OCI-LY1 (cell line): ENCODE measurements at regions not wholly inside any gene's neighbourhood (a gene's known extent, or its start where the extent isn't known, plus 50 kb on each side); places are given as distances from the start of the nearest gene placed in this dataset.
"Not testable (repeated sequence)": the region's sequence is repeated elsewhere in the genome, so short reads cannot be mapped to it uniquely, and the experiment has no call there.

Experiments
- H2AFZ ChIP-seq: fragments of 200-600 bp; sonication (generic), shearing (Covaris generic); 2 replicates; pipeline ENCODE4 v1.6.0; 2014; ENCODE audit warnings: antibody characterized with exemption, mild to moderate bottlenecking, low read length
- H3F3A ChIP-seq: fragments of 200-600 bp; sonication (generic), shearing (Covaris generic); 2 replicates; pipeline ENCODE4 v1.6.0; 2014; ENCODE audit warnings: mild to moderate bottlenecking, antibody characterized with exemption, low read length, moderate library complexity; ENCODE audit not compliant: insufficient read depth
- H3K27ac ChIP-seq: fragments of 200-600 bp; sonication (generic); 2 replicates; pipeline ENCODE4 v1.5.1; 2014; ENCODE audit warnings: low read length, mixed run types, mild to moderate bottlenecking, low read depth; ENCODE audit not compliant: poor library complexity, severe bottlenecking
- H3K27me3 ChIP-seq: fragments of 200-600 bp; sonication (generic); 2 replicates; pipeline ENCODE4 v1.6.0; 2014; ENCODE audit warnings: antibody characterized with exemption, mild to moderate bottlenecking, low read length, moderate library complexity; ENCODE audit not compliant: insufficient read depth
- H3K36me3 ChIP-seq: fragments of 200-600 bp; sonication (generic); 2 replicates; pipeline ENCODE4 v1.6.1; 2014; ENCODE audit warnings: mild to moderate bottlenecking, antibody characterized with exemption, low read length, moderate library complexity, mixed read lengths; ENCODE audit not compliant: insufficient read depth
- H3K4me1 ChIP-seq: fragments of 200-600 bp; sonication (generic); 2 replicates; pipeline ENCODE4 v1.5.1; 2014; ENCODE audit warnings: mild to moderate bottlenecking, low read length, moderate library complexity; ENCODE audit not compliant: insufficient read depth, severe bottlenecking
- H3K4me2 ChIP-seq: fragments of 200-600 bp; sonication (generic), shearing (Covaris generic); 2 replicates; pipeline ENCODE4 v1.6.1; 2014; ENCODE audit warnings: low read length
- H3K4me3 ChIP-seq: fragments of 200-600 bp; sonication (generic); 2 replicates; pipeline ENCODE4 v1.5.1; 2014; ENCODE audit warnings: low read length, low read depth, mild to moderate bottlenecking, mixed read lengths; ENCODE audit not compliant: poor library complexity, severe bottlenecking
- H3K79me2 ChIP-seq: fragments of 200-600 bp; shearing (Covaris generic); 2 replicates; pipeline ENCODE4 v1.6.1; 2016; ENCODE audit warnings: mixed run types, low read length, mixed read lengths; ENCODE audit not compliant: insufficient read depth
- H3K9ac ChIP-seq: fragments of 200-600 bp; sonication (generic), shearing (Covaris generic); 2 replicates; pipeline ENCODE4 v1.6.1; 2014; ENCODE audit warnings: mild to moderate bottlenecking, low read length, mixed read lengths
- H3K9me2 ChIP-seq: fragments of 200-600 bp; sonication (generic), shearing (Covaris generic); 2 replicates; pipeline ENCODE4 v1.6.1; 2014; ENCODE audit warnings: low read depth, mild to moderate bottlenecking, low read length, mixed read lengths
- H3K9me3 ChIP-seq: fragments of 200-600 bp; shearing (Covaris generic); 2 replicates; pipeline ENCODE4 v1.6.1; 2014; ENCODE audit warnings: low read length, mixed read lengths
- H4K20me1 ChIP-seq: fragments of 200-600 bp; sonication (generic), shearing (Covaris generic); 2 replicates; pipeline ENCODE4 v1.6.0; 2016; ENCODE audit warnings: mild to moderate bottlenecking, low read length; ENCODE audit not compliant: insufficient read depth

DNA sequence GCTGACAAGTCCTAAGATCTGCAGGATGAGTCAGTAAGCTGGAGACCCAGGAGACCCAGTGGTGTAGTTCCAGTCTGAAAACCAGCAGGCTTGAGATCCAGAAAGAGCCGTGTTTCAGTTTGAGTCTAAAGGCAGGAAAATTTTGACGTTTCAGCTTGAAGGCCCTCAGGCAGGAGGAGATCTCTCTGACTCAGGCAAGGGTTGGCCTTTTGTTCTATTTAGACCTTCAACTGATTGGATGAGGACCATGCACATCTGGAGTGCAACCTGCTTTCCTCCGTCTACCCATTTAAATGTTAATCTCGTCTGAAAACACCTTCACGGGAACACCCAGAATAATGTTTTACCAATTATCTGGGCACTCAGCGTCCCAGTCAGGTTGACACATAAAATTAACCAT, 69.5 kb downstream of the NPIPA7 start:
- not testable (repeated sequence) for H3F3A ChIP-seq, H3K9ac ChIP-seq, H3K36me3 ChIP-seq, H2AFZ ChIP-seq, H3K27me3 ChIP-seq, H3K4me1 ChIP-seq, H3K9me3 ChIP-seq, H4K20me1 ChIP-seq, H3K9me2 ChIP-seq, H3K27ac ChIP-seq, H3K4me2 ChIP-seq, H3K4me3 ChIP-seq, H3K79me2 ChIP-seq

DNA sequence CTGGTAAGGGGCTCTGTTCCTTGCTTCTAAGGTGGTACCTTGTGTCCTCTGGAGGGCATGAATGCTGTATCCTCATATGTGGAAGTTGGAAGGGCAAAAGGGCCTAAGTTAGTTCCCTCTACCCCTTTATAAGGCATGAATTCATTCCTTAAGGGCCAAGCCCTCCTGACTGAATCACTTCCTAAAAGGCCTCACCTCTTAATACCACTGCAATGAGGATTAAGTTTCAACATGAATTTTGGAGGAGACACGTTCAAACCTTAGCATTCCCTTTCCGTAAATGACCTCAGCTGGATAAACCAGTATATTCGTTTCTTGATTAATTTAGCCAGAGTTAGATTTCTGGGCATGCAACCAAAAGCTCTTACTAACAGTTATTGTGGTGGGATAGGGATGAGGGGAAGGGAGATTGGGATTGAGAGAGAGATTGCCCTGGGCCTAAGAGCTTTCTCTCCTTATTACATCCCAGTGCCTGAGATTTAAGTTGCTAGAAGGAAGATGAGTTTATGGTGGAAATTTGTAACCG, 70.8 kb downstream of the NPIPA7 start:
- H3K9me2 ChIP-seq, H3K4me2 ChIP-seq, H3K4me1 ChIP-seq, H3K79me2 ChIP-seq, H4K20me1 ChIP-seq, H3K4me3 ChIP-seq, H3K27ac ChIP-seq, H3K36me3 ChIP-seq, H2AFZ ChIP-seq, H3K27me3 ChIP-seq, H3K9ac ChIP-seq, H3F3A ChIP-seq, H3K9me3 ChIP-seq: not testable (repeated sequence)

DNA sequence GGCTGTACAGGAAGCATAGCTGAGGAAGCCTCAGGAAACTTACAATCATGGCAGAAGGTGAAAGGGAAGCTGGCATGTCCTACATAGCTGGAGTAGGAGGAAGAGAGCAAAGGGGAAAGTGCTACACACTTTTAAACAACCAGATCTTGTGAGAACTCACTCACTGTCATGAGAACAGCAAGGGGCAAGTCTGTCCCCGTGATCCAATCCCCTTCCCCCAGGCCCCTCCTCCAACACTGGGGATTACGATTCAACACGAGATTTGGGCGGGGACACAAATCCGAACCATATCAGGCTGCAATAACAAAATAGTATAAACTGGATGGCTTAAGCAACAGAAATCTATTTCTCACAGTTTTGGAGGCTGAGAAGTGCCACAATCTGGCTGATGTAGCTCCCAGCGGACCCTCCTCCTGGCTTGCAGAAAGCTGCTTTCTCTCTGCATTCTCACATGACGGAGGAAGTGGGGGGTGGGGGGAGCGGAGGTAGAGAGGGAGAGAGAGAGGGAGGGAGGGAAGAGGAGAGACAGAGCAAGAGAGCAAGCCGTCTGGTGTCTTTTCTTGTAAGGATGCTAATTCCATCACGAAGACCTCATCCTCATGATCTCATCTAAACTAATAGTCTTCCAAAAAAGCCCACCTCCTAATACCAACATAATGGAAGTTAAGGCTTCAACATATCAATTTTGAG, 72.9 kb downstream of the NPIPA7 start:
- not testable (repeated sequence) for H3K36me3 ChIP-seq, H3F3A ChIP-seq, H3K9ac ChIP-seq, H3K9me3 ChIP-seq, H3K79me2 ChIP-seq, H3K27ac ChIP-seq, H3K4me3 ChIP-seq, H3K27me3 ChIP-seq, H3K4me2 ChIP-seq, H3K4me1 ChIP-seq, H2AFZ ChIP-seq, H3K9me2 ChIP-seq, H4K20me1 ChIP-seq

DNA sequence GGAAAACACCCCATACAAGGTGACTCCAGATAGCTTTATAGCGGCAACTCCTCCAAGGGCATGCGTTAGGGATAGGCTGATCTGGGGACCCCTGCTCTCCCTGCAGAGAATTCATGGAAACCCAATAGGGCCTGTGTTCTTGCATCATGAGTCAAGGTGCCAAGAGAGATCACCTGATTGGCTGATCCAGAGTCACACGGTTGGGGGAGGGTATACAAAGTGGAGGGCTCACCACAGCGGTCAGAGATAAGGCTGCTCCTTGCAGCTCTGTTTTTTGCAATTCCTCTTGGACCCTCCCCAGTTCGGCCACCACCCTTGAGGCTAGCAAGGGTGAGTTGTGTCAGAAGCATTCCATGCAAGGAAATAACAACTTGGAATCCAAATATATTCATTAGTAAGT, 79.6 kb downstream of the NPIPA7 start:
- H2AFZ ChIP-seq, H4K20me1 ChIP-seq, H3K36me3 ChIP-seq, H3K79me2 ChIP-seq, H3K4me3 ChIP-seq, H3F3A ChIP-seq, H3K9me3 ChIP-seq, H3K9ac ChIP-seq, H3K9me2 ChIP-seq, H3K4me1 ChIP-seq, H3K4me2 ChIP-seq, H3K27me3 ChIP-seq, H3K27ac ChIP-seq: not testable (repeated sequence)

DNA sequence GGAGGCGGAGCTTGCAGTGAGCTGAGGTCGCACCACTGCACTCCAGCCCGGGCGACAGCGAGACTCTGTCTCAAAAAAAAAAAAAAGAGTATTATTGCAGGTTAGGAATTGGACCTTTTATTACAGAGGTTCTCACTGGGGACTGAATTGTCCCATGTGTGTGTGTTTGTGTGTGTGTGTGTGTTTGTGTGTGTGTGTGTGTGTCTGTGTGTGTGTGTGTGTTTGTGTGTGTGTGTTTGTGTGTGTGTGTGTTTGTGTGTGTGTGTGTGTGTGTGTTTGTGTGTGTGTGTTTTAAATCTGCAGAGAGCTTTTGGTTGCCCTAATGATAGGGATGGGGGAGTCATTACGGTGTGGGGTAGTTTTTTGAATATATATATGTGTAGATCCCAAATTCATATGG, 84.9 kb downstream of the NPIPA7 start:
- not testable (repeated sequence) for H3K4me1 ChIP-seq, H3K79me2 ChIP-seq, H3K9me2 ChIP-seq, H3F3A ChIP-seq, H3K4me2 ChIP-seq, H4K20me1 ChIP-seq, H3K9ac ChIP-seq, H3K27me3 ChIP-seq, H2AFZ ChIP-seq, H3K4me3 ChIP-seq, H3K36me3 ChIP-seq, H3K9me3 ChIP-seq, H3K27ac ChIP-seq

DNA sequence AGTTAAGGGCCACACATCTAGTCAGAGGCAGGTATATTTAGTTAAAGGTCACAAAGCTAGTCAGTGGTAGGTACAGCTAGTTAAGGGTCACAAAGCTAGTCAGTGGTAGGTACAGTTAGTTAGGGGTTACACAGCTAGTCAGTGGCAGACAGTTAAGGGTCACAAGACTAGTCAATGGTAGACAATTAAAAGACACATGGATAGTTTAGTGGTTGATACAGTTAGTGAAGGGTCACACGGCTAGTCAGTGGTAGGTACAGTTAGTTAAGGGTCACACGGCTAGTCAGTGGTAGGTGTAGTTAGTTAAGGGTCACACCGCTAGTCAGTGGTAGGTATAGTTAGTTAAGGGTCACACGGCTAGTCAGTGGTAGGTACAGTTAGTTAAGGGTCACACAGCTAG, 110.0 kb downstream of the NPIPA7 start:
- H3K4me2 ChIP-seq, H3K4me3 ChIP-seq, H3K9me3 ChIP-seq, H4K20me1 ChIP-seq, H3K36me3 ChIP-seq, H3K9me2 ChIP-seq, H3K27ac ChIP-seq, H3F3A ChIP-seq, H3K79me2 ChIP-seq, H3K4me1 ChIP-seq, H2AFZ ChIP-seq, H3K9ac ChIP-seq, H3K27me3 ChIP-seq: not testable (repeated sequence)

DNA sequence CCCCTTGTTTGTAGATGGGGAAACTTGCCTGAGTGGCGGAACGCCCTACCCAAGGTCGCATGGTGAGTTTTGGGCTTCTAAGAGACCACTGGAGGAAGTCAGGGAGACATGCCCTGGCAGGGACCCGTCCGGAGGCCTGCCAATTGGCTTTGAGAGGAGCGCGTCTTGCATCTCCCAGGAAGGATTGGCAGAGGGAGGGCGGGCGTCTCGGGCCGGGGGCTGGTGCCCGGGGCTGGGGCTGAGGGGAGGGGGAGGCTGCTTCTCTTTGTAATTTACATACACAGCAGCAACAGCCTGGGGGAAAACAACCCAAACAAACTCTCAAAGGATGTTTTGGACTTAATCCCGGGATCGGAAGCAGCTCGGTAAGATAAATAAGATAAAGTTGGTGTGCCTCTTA, 110.5 kb downstream of the NPIPA7 start:
- not testable (repeated sequence) for H3K79me2 ChIP-seq, H3K9ac ChIP-seq, H3F3A ChIP-seq, H2AFZ ChIP-seq, H3K4me3 ChIP-seq, H3K27me3 ChIP-seq, H3K27ac ChIP-seq, H4K20me1 ChIP-seq, H3K36me3 ChIP-seq, H3K4me1 ChIP-seq, H3K9me3 ChIP-seq, H3K9me2 ChIP-seq, H3K4me2 ChIP-seq

DNA sequence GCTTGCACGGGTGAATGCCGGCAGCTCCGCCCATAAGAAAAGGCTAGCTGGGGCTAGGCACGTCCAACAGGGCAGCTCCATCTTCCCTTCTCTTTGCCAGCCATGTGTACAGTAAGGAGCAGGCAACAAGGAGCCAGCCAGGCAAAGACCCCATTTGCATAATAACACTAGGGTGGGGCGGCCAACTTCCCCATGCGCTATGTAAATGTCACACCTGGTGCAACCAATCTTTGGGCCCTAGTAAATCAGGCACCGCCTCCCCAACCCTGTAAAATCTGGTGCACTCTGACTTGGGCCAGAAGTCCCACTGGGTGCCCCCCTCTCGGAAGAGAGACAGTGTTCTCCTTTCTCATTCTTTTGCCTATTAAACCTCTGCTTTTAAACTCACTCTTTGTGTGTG, 115.2 kb downstream of the NPIPA7 start:
- H3K36me3 ChIP-seq, H3F3A ChIP-seq, H4K20me1 ChIP-seq, H3K27me3 ChIP-seq, H2AFZ ChIP-seq, H3K4me1 ChIP-seq, H3K9ac ChIP-seq, H3K9me2 ChIP-seq, H3K9me3 ChIP-seq, H3K79me2 ChIP-seq, H3K27ac ChIP-seq, H3K4me3 ChIP-seq, H3K4me2 ChIP-seq: not testable (repeated sequence)
